SK-N-SH (cell line): ENCODE measurements at regions not wholly inside any gene's neighbourhood (a gene's known extent, or its start where the extent isn't known, plus 50 kb on each side); places are given as distances from the start of the nearest gene placed in this dataset.

Source experiments
- CTCF ChIA-PET: fragments of 300-600, 350-600 bp; formaldehyde crosslinking; extraction: SDS; loops from one replicate; lab custom pipeline; 2021; lab: Yijun Ruan, JAX
- POLR2A ChIA-PET: fragments of 350-600 bp; sonication (Branson Sonifier 250); formaldehyde crosslinking; extraction: SDS; loops from one replicate; lab custom pipeline; 2020; ENCODE audit warnings: antibody characterized with exemption, inconsistent platforms; lab: Yijun Ruan, JAX
- DNase-seq: peaks from one replicate; pipeline ENCODE4 v3.0.0; 2012
- H2AFZ ChIP-seq: fragments of 200-600 bp; sonication (generic); 2 replicates; pipeline ENCODE4 v1.8.1; 2016; ENCODE audit warnings: antibody characterized with exemption, mild to moderate bottlenecking, low read depth
- H3F3A ChIP-seq: fragments of 200-600 bp; sonication (generic); replicated peaks from 2 replicates; pipeline ENCODE3; 2016; ENCODE audit warnings: antibody characterized with exemption, mild to moderate bottlenecking; ENCODE audit not compliant: insufficient read depth
- H3K27ac ChIP-seq, 2 experiments: fragments of 200-500 bp in 1 of 2; fragments of 200-600 bp in 1 of 2; sonication (Bioruptor generic) in 1 of 2; sonication (generic), shearing (Covaris generic) in 1 of 2; 2 replicates each; pipeline versions ENCODE4 v1.5.1 to v1.6.1; 2014 to 2016; ENCODE audit warnings: low read depth in 2 of 2, inconsistent platforms in 1 of 2, low read length in 1 of 2, mild to moderate bottlenecking in 1 of 2, mixed read lengths in 1 of 2
- H3K27me3 ChIP-seq: fragments of 200-600 bp; sonication (generic), shearing (Covaris generic); 2 replicates; pipeline ENCODE4 v1.6.1; 2016; ENCODE audit warnings: mixed run types; ENCODE audit not compliant: insufficient read depth
- H3K36me3 ChIP-seq, 2 experiments: fragments of 200-500 bp in 1 of 2; fragments of 200-600 bp in 1 of 2; sonication (Bioruptor generic) in 1 of 2; sonication (generic) in 1 of 2; replicated peaks in 1 of 2; 2 replicates each; pipeline versions ENCODE3 to v1.5.1; 2014 to 2016; ENCODE audit warnings: low read length in 1 of 2, mild to moderate bottlenecking in 1 of 2; ENCODE audit not compliant: insufficient read depth in 2 of 2, control insufficient read depth in 1 of 2
- H3K4me1 ChIP-seq, 2 experiments: fragments of 200-500 bp in 1 of 2; fragments of 200-600 bp in 1 of 2; sonication (Bioruptor generic) in 1 of 2; sonication (generic), shearing (Covaris generic) in 1 of 2; 2 replicates each; pipeline versions ENCODE4 v1.5.1 to v1.6.1; 2014 to 2016; ENCODE audit warnings: low read depth in 1 of 2, low read length in 1 of 2, mixed run types in 1 of 2; ENCODE audit not compliant: insufficient read depth in 2 of 2, control insufficient read depth in 1 of 2
- H3K4me2 ChIP-seq: fragments of 200-600 bp; sonication (generic), shearing (Covaris generic); 2 replicates; pipeline ENCODE4 v1.6.1; 2017; ENCODE audit warnings: mixed run types
- H3K4me3 ChIP-seq, 2 experiments: fragments of 200-500 bp in 1 of 2; fragments of 200-600 bp in 1 of 2; sonication (Bioruptor generic) in 1 of 2; sonication (generic), shearing (Covaris generic) in 1 of 2; 2 replicates each; pipeline versions ENCODE4 v1.5.1 to v1.8.1; 2014 to 2016; ENCODE audit warnings: low read depth in 2 of 2, inconsistent platforms in 1 of 2, low read length in 1 of 2, mild to moderate bottlenecking in 1 of 2, mixed read lengths in 1 of 2, moderate library complexity in 1 of 2
- H3K79me2 ChIP-seq: fragments of 200-600 bp; sonication (generic); 2 replicates; pipeline ENCODE4 v1.8.1; 2017; ENCODE audit warnings: mild to moderate bottlenecking; ENCODE audit not compliant: insufficient read depth
- H3K9ac ChIP-seq: fragments of 200-600 bp; sonication (generic); 2 replicates; pipeline ENCODE4 v1.6.1; 2017; ENCODE audit warnings: mixed run types
- H3K9me2 ChIP-seq: fragments of 200-600 bp; sonication (generic); 2 replicates; pipeline ENCODE4 v1.6.1; 2017; ENCODE audit warnings: mixed run types
- H3K9me3 ChIP-seq: fragments of 200-600 bp; sonication (generic); 2 replicates; pipeline ENCODE4 v1.6.1; 2017; ENCODE audit warnings: mixed run types, mild to moderate bottlenecking, moderate library complexity
- H4K20me1 ChIP-seq: fragments of 200-600 bp; sonication (generic); 2 replicates; pipeline ENCODE4 v1.6.1; 2017; ENCODE audit warnings: mild to moderate bottlenecking, mixed run types; ENCODE audit not compliant: insufficient read depth
- CHD2 ChIP-seq: fragments of 150-350 bp; IDR thresholded peaks from 2 replicates; pipeline ENCODE4 v1.6.1; 2018; ENCODE audit warnings: low read length; ENCODE audit not compliant: partially characterized antibody
- EZH2phosphoT487 ChIP-seq: fragments of 200-600 bp; sonication (generic); IDR thresholded peaks from 2 replicates; pipeline ENCODE4 v1.6.1; 2017; ENCODE audit warnings: low read depth, mixed run types, mild to moderate bottlenecking, antibody characterized with exemption, moderate library complexity, borderline replicate concordance
- FOSL2 ChIP-seq: IDR thresholded peaks from 2 replicates; pipeline ENCODE4 v1.4.0; 2012; ENCODE audit warnings: low read depth, mild to moderate bottlenecking, moderate library complexity, borderline replicate concordance
- FOXM1 ChIP-seq: IDR thresholded peaks from 2 replicates; pipeline ENCODE4 v1.4.0; 2012; ENCODE audit warnings: low read depth, mild to moderate bottlenecking
- IRF3 ChIP-seq: fragments of 150-350 bp; IDR thresholded peaks from 2 replicates; pipeline ENCODE4 v1.6.1; 2016; ENCODE audit warnings: mild to moderate bottlenecking, low read depth, low read length
- JUND ChIP-seq: IDR thresholded peaks from 2 replicates; pipeline ENCODE4 v1.4.0; 2012
- MAX ChIP-seq: IDR thresholded peaks from 2 replicates; pipeline ENCODE4 v1.4.0; 2012; ENCODE audit warnings: low read depth
- NRF1 ChIP-seq: IDR thresholded peaks from 2 replicates; pipeline ENCODE4 v1.6.1; 2012; ENCODE audit warnings: low read depth, mild to moderate bottlenecking, low read length
- PBX3 ChIP-seq: IDR thresholded peaks from 2 replicates; pipeline ENCODE4; 2012
- POLR2AphosphoS5 ChIP-seq: IDR thresholded peaks from 2 replicates; pipeline ENCODE4 v1.6.1; 2012; ENCODE audit warnings: low read depth, low read length
- RAD21 ChIP-seq: IDR thresholded peaks from 2 replicates; pipeline ENCODE4 v1.6.1; 2012; ENCODE audit warnings: mild to moderate bottlenecking, low read length
- REST ChIP-seq: IDR thresholded peaks from 2 replicates; pipeline ENCODE4 v1.6.1; 2012; ENCODE audit warnings: mild to moderate bottlenecking, low read depth, low read length, moderate library complexity
- RFX5 ChIP-seq: IDR thresholded peaks from 2 replicates; pipeline ENCODE4 v1.6.1; 2012; ENCODE audit warnings: mild to moderate bottlenecking, improper control_type of control experiment, low read length
- RXRA ChIP-seq: IDR thresholded peaks from 2 replicates; pipeline ENCODE4 v1.4.0; 2012; ENCODE audit warnings: low read depth, mild to moderate bottlenecking, borderline replicate concordance
- SIN3A ChIP-seq: IDR thresholded peaks from 2 replicates; pipeline ENCODE4 v1.6.1; 2012; ENCODE audit warnings: low read depth, mild to moderate bottlenecking, low read length, moderate library complexity, borderline replicate concordance
- TCF12 ChIP-seq: IDR thresholded peaks from 2 replicates; pipeline ENCODE4 v1.4.0; 2012
- USF1 ChIP-seq: IDR thresholded peaks from 2 replicates; pipeline ENCODE4 v1.4.0; 2012; ENCODE audit warnings: low read depth, borderline replicate concordance
- ZBTB33 ChIP-seq: IDR thresholded peaks from 2 replicates; pipeline ENCODE4 v1.4.0; 2012; ENCODE audit warnings: low read depth, borderline replicate concordance
- WGBS: methylation state at CpG from one replicate; pipeline ENCODE4 v1.1.6; 2017; ENCODE audit warnings: low lambda C conversion rate; 5-methylcytosine and 5-hydroxymethylcytosine counted together

GRCh38 chr2:52629531-52629930 lies 1138.1 kb upstream of the CHAC2 start:
- Histone ChIP-seq H3K36me3 (no peaks in the 10 kb centered on the region), H3K4me3 (no peak overlapping the region), H3K9ac (no peak overlapping the region), H3K27ac (no peak overlapping the region), H3F3A (no peaks in the 10 kb centered on the region), H3K4me2 (no peak overlapping the region), H3K9me2 (no peaks in the 10 kb centered on the region), H2AFZ (no peak overlapping the region), H3K79me2 (no peaks in the 10 kb centered on the region; the same call in 1 of the 2 replicates), H4K20me1 (no peaks in the 10 kb centered on the region), H3K27me3 (no peaks in the 10 kb centered on the region), H3K4me1 (no peaks in the 10 kb centered on the region), H3K9me3 (no peaks in the 10 kb centered on the region)
- DNase-seq = no peak
- 77% methylated on average over 35 of the region's 36 CpGs for WGBS
- POLR2A ChIA-PET = no interaction called here
- TF ChIP-seq SIN3A (no peak), RAD21 (no peak)
- CTCF ChIA-PET = no interaction called here

GRCh38 chr2:52622266-52622665 lies 1145.3 kb upstream of the CHAC2 start:
- Histone ChIP-seq H3K27me3 (no peaks in the 10 kb centered on the region), H3K4me2 (no peak overlapping the region), H2AFZ (no peak overlapping the region), H3K79me2 (no peaks in the 10 kb centered on the region; the same call in 1 of the 2 replicates), H3F3A (no peaks in the 10 kb centered on the region), H3K27ac (no peak overlapping the region), H4K20me1 (no peaks in the 10 kb centered on the region), H3K9me3 (no peaks in the 10 kb centered on the region), H3K9me2 (no peaks in the 10 kb centered on the region), H3K9ac (no peak overlapping the region), H3K36me3 (no peaks in the 10 kb centered on the region), H3K4me3 (no peak overlapping the region), H3K4me1 (no peaks in the 10 kb centered on the region)
- no peak for DNase-seq
- 7% methylated on average over 2 of the region's 2 CpGs for WGBS
- POLR2A ChIA-PET = no interaction called here
- CTCF ChIA-PET = no interaction called here
- no peak for TF ChIP-seq ZBTB33
- TF ChIP-seq CHD2 = no peak
- no peak for TF ChIP-seq SIN3A
- no peak for TF ChIP-seq FOXM1
- TF ChIP-seq RFX5 = no peak
- TF ChIP-seq RXRA = no peak
- TF ChIP-seq FOSL2 = no peak
- TF ChIP-seq TCF12 = no peak
- no peak for TF ChIP-seq EZH2phosphoT487
- TF ChIP-seq PBX3 = no peak
- no peak for TF ChIP-seq REST
- TF ChIP-seq MAX = no peak
- TF ChIP-seq POLR2AphosphoS5 = no peak
- no peak for TF ChIP-seq NRF1
- TF ChIP-seq USF1 = no peak
- no peak for TF ChIP-seq RAD21
- TF ChIP-seq JUND = no peak
- TF ChIP-seq IRF3 = no peak
